ENCODE measurements at regions not wholly inside any gene's neighbourhood (a gene's known extent, or its start where the extent isn't known, plus 50 kb on each side); places are given as distances from the start of the nearest gene placed in this dataset.

DNA sequence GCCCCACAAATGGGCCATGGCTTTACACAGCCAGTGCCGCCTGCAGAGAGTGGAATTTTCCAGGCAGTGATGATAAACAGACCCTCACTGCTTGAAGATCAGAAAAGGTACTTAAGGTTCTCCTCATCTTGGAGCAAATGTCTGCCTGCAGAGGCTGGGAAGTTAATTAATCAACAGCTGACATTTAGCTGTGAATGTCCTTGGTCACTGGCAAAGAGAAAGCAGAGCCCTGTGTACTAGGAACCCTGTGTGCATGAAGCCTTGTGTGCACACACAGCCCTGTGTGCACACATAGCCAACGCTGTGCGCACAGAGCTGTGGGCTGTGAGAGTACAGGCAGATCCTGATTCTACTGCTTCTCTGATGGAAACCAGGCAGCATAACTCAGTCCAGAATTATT, 291.6 kb upstream of the MKI67 start:
- Histone ChIP-seq H3K27me3 (ENCODE audit: insufficient read depth, low read length) (0 out of 2 replicates have a peak, but pooled peaks cover 3% of the 10 kb centered on the region), H3K9me2 (ENCODE audit: low read depth, low read length) (no peaks in the 10 kb centered on the region), H3F3A (ENCODE audit: insufficient read depth, low read length) (no peaks in the 10 kb centered on the region), H3K4me2 (ENCODE audit: low read length) (no peak overlapping the region), H3K79me2 (ENCODE audit: insufficient read depth, low read length) (no peaks in the 10 kb centered on the region), H3K9me3 (ENCODE audit: low read length) (no peaks in the 10 kb centered on the region), H4K20me1 (ENCODE audit: insufficient read depth, low read length) (no peaks in the 10 kb centered on the region), H3K4me3 (ENCODE audit: low read depth, low read length, poor library complexity, severe bottlenecking) (no peak overlapping the region), H3K4me1 (ENCODE audit: insufficient read depth, low read length, severe bottlenecking) (no peaks in the 10 kb centered on the region), H3K27ac (ENCODE audit: low read depth, low read length, poor library complexity, severe bottlenecking) (no peak overlapping the region), H2AFZ (ENCODE audit: low read length) (no peak overlapping the region), H3K36me3 (ENCODE audit: insufficient read depth, low read length) (no peaks in the 10 kb centered on the region), H3K9ac (ENCODE audit: low read length) (no peak overlapping the region)
- TF ChIP-seq EZH2 (IDR thresholded peaks at IDR 0.05; ENCODE audit: borderline replicate concordance, low read length): no peak
- TF ChIP-seq, protein P1, sequence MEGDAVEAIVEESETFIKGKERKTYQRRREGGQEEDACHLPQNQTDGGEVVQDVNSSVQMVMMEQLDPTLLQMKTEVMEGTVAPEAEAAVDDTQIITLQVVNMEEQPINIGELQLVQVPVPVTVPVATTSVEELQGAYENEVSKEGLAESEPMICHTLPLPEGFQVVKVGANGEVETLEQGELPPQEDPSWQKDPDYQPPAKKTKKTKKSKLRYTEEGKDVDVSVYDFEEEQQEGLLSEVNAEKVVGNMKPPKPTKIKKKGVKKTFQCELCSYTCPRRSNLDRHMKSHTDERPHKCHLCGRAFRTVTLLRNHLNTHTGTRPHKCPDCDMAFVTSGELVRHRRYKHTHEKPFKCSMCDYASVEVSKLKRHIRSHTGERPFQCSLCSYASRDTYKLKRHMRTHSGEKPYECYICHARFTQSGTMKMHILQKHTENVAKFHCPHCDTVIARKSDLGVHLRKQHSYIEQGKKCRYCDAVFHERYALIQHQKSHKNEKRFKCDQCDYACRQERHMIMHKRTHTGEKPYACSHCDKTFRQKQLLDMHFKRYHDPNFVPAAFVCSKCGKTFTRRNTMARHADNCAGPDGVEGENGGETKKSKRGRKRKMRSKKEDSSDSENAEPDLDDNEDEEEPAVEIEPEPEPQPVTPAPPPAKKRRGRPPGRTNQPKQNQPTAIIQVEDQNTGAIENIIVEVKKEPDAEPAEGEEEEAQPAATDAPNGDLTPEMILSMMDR (IDR thresholded peaks at IDR 0.05; ENCODE audit: low read length): no peak

DNA sequence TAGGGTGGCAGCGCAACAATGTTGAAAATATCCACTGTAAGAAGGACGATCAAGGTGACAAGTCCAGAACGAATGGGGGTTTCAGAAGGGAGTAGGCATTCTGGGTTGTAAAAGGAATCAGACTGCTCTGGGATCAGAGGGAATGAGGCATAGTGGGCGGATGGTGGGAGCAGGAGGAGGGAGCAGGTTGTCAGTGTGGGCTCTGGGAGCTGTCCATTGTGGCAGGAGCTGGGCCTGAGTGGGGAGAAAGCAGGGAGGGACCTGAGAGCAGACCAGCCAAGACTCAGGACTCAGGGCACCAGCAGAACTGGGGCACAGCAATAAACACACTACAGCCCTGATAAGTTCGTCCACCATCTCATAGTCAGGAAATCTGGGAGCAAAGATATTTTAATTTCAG, 292.6 kb upstream of the MKI67 start:
- H3K27me3 ChIP-seq (ENCODE audit: insufficient read depth, low read length): no peaks in the 10 kb centered on the region
- H3K4me1 ChIP-seq (ENCODE audit: insufficient read depth, low read length, severe bottlenecking): no peaks in the 10 kb centered on the region
- H3K9me3 ChIP-seq (ENCODE audit: low read length): no peaks in the 10 kb centered on the region
- H3K4me3 ChIP-seq (ENCODE audit: low read depth, low read length, poor library complexity, severe bottlenecking): no peak overlapping the region
- TF ChIP-seq EZH2 (IDR thresholded peaks at IDR 0.05; ENCODE audit: borderline replicate concordance, low read length): no peak
- TF ChIP-seq, protein P1 (IDR thresholded peaks at IDR 0.05; ENCODE audit: low read length): no peak
- H2AFZ ChIP-seq (ENCODE audit: low read length): no peak overlapping the region
- H3K9ac ChIP-seq (ENCODE audit: low read length): no peak overlapping the region
- H3K27ac ChIP-seq (ENCODE audit: low read depth, low read length, poor library complexity, severe bottlenecking): no peak overlapping the region
- H3K9me2 ChIP-seq (ENCODE audit: low read depth, low read length): no peaks in the 10 kb centered on the region
- H4K20me1 ChIP-seq (ENCODE audit: insufficient read depth, low read length): no peaks in the 10 kb centered on the region
- no peaks in the 10 kb centered on the region for H3K79me2 ChIP-seq (ENCODE audit: insufficient read depth, low read length)
- no peaks in the 10 kb centered on the region for H3F3A ChIP-seq (ENCODE audit: insufficient read depth, low read length)
- H3K4me2 ChIP-seq (ENCODE audit: low read length): no peak overlapping the region
- no peaks in the 10 kb centered on the region for H3K36me3 ChIP-seq (ENCODE audit: insufficient read depth, low read length)

DNA sequence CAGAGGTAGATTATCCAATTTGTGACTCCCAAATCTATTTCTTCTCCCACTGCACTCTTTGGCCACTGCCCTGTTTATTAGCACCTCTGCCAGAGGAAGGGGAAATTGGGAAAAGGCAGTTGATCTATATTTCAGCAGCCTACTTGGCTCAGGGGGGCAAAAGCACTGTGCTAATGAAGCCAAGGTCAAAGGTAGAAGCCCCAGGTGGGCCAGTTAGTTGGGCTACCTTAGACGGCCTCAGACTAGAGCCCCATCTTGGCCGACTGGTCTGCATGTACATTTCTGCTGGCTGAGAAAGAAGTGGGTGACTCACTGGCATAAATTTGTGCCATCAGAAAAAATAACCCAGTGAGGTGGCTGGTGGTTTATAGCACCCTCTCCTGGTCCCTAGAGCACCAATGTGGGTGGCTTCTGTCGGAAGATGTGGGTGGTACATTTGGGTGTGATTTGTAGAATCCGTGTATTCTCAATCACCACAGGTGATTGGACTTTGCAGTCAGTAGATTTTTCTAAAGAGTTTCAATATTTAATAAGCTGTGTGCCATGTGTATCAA, 293.3 kb upstream of the MKI67 start:
- Histone ChIP-seq H3K9me3 (ENCODE audit: low read length) (no peaks in the 10 kb centered on the region), H3K4me2 (ENCODE audit: low read length) (no peak overlapping the region), H3F3A (ENCODE audit: insufficient read depth, low read length) (no peaks in the 10 kb centered on the region), H4K20me1 (ENCODE audit: insufficient read depth, low read length) (no peaks in the 10 kb centered on the region), H3K36me3 (ENCODE audit: insufficient read depth, low read length) (no peaks in the 10 kb centered on the region), H3K79me2 (ENCODE audit: insufficient read depth, low read length) (no peaks in the 10 kb centered on the region), H3K27ac (ENCODE audit: low read depth, low read length, poor library complexity, severe bottlenecking) (no peak overlapping the region), H2AFZ (ENCODE audit: low read length) (no peak overlapping the region), H3K4me1 (ENCODE audit: insufficient read depth, low read length, severe bottlenecking) (no peaks in the 10 kb centered on the region), H3K9me2 (ENCODE audit: low read depth, low read length) (no peaks in the 10 kb centered on the region), H3K4me3 (ENCODE audit: low read depth, low read length, poor library complexity, severe bottlenecking) (no peak overlapping the region), H3K27me3 (ENCODE audit: insufficient read depth, low read length) (no peaks in the 10 kb centered on the region), H3K9ac (ENCODE audit: low read length) (no peak overlapping the region)
- no peak for TF ChIP-seq EZH2 (IDR thresholded peaks at IDR 0.05; ENCODE audit: borderline replicate concordance, low read length)
- TF ChIP-seq, protein P1 (IDR thresholded peaks at IDR 0.05; ENCODE audit: low read length): peak; percentile 13; the same call in 1 of the 2 replicates
